Suppressor macrophage (primary cell): ENCODE measurements at regions not wholly inside any gene's neighbourhood (a gene's known extent, or its start where the extent isn't known, plus 50 kb on each side); places are given as distances from the start of the nearest gene placed in this dataset.

Experiments
- DNase-seq, 4 experiments: peaks; one replicate each; pipeline ENCODE4 v3.0.0-alpha.2; 2020 to 2022

DNA sequence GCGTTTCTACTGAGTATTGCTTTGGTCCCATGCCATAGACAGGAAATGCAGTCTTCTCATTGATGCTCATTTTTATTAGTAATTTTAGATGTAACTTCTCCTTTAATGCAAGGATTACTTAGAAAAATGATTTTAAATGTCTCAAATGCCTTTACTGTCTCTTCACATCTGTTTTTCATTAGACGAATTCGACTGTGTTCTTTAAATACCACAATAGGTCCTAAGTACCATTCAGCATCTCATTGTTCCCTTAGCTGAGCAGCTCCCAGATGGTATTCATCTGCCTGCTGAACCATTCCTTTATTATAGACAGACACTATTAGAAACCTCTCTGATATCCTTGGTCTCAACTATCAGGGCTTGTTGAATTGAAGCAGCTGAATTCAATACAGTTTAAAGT is 113.6 kb downstream of the LSMEM1 start:
- DNase-seq: no peak

- DNase-seq: no peak
Observed at GRCh38 chr7:112596260-112596659, 115.5 kb downstream of the LSMEM1 start.

- no peak for DNase-seq
Observed at GRCh38 chr7:112596981-112597380, 116.2 kb downstream of the LSMEM1 start.

- DNase-seq: no peak
Observed at GRCh38 chr7:112603673-112604072, 122.9 kb downstream of the LSMEM1 start.

GRCh38 chr7:112610636-112611035 is 129.8 kb downstream of the LSMEM1 start:
- no peak for DNase-seq

DNA sequence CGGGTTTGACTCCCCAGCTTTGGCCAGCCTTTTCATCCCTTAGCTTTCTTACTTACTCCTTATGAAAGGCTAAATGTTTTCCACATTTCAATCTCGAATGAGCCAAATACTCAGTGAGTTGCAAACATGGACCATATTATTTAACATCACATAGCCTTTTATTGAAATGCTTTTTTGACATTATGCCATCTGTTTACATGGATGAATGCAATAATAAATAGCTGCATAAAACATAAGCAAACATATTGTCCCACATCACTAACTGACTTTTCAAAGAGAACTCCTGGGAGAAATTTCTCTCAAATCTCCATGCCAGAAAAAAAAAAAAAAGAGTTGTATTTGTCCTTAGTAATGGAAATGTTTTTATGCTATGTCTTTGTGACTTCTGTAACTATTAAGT is 134.9 kb downstream of the LSMEM1 start:
- DNase-seq: no peak

DNA sequence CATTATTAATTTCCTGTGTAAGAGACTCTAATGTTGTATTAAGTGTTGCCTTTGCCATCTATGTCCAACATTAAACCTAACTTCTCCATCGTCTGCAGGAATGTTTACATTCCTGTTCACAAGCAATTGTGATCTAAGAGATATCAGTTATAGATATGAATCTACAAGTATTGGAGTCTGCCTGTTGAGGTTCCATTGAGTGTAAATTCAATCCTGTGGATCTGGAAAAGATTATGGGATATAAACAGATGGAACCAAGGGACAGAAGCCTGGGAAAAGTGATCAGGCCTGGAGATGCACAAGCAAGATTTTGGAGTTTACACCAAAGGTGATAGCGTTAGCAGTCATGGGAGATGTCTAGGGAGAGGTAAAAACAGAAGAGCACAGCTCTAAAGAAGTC is 135.5 kb downstream of the LSMEM1 start:
- no peak for DNase-seq

DNA sequence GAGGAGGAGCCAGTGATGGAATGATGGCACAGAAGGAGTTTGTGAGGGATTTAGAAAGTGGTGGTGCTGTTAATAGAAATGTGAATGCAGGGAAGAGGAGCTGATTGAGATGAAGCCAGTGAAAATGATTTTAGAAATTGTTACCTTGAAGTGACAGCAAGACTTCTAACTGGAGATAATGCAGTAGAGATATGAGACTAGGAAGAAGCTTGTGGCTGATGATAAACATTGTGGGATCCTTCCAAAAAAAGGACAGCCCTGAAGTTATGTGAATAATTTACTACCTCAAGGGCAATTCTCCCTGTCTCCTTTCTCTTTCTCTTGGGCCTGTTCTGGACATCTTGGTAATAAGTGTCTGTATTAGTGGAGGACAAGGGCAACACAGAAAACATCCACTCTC is 138.6 kb downstream of the LSMEM1 start:
- no peak for DNase-seq

DNA sequence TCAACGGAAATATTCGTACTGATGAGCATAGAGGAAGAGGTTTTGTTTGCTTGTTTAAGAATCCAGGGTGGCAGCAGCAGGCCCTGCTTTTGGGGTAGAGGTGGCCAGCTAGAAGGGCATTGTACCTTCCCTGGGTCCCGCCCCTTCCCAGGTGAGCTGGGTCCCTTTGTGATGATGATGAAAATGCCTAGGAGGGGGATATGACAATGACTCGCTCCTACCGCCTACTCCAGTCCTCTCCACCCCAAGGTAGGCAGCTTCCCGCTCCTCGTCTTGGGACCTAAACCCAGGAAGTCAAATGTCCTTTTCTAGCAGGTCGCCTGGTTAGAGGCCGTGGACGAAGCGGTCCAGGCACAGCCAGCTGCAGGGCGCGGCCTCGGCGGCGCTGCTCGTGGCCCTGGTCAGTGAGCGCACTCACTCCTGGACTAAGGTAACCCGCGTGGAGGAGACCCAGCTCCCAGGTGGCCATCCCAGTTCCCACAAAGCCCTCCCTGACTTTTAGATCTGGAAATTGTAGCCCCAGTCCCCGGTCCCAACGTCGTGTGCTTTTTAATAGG is 141.4 kb downstream of the LSMEM1 start:
- DNase-seq: no peak

GRCh38 chr7:112624416-112624815 is 143.6 kb downstream of the LSMEM1 start:
- DNase-seq: no peak

DNA sequence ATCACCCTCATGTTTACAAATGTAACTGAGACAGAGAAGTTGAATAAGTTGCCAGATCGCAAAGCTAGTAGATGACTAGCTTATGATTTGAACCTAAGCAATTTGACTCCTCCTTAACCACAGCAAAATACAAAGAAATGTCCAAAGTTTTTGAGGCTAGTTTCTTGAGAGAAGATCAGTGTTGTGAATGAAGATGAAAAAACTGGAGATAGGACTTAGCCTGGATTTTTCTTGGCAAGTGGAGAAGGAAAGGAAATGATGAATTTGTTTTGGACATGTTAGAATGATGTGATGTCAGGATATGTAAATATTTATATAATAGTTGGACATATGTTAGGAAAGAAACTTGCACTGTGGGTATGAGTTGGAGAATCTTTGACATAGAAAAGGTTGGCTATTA is 149.8 kb downstream of the LSMEM1 start:
- DNase-seq: no peak

GRCh38 chr7:112634107-112634506 is 153.3 kb downstream of the LSMEM1 start:
- DNase-seq: no peak

- DNase-seq: no peak
Observed at GRCh38 chr7:112635742-112636141, 154.5 kb downstream of the TMEM168 start.

DNA sequence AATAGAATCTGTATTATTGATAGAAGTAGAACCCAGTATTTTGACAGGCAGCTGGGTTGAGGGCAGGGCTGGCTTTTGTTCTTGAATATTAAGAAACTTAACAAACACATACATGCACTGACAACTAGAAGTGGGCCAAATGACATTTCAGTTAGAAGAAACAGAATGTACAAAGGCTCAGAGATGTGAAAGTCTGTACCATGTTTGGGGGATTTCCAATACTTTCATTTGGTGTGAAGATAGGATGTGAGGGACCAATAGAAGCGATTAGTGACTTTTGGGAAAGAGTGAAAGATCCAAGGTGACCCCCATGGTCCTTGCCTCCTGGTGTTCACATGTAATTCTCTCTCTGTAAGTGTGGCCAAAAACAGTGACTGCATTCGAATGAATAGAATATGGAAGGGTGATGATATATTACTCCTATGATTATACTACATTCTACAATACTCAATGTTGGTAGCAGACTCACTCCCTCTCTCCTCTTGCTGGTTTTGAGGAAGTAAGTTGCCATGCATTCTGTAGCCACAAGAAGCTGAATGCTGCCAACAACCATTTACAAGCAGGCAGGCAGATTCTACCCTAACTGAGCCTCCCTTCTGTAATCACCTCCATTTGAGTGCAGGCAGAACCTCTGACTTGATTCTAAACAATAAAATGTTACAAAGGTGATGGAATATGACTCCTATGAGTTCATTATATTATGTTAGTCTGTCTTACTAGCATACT is 151.4 kb downstream of the TMEM168 start:
- DNase-seq: no peak

DNA sequence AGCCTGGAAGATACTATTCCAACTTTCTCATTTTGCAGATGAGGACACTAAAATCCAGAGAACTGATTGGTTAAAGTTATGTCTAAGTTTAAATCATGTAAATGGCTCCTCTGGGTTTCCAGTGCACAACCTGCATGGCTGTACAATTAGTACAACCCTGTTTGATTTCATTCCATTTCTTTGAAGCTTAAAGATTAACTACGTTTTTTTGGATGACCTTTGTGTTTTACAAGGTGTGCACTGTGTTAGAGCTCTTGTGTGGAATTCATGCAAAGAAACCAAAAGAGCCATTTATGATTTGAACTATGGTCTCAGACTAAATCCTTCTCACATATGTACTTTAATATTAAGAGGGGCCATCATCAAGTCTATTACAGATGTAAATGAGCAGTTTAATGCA is 149.5 kb downstream of the TMEM168 start:
- no peak for DNase-seq

DNA sequence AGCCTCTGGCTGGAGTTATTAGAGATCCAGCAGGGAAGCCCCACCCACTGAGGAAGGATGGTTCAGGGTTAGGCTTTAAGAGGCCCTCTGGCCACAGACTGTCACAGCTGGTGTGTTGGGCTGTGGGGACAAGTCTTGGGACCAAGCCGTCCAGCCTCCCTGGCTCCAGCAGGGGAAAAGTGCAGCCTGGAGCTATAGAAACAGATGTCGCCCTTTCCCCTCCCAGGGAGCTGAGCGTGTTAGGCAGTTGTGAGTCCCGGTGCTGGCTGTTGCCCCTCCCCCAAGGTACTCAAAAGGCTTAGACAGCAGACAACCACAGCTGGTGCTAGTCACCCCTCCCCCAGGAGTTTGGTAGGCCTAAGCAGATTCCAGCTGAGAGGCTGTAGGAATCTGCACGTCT is 143.4 kb downstream of the TMEM168 start:
- no peak for DNase-seq

DNA sequence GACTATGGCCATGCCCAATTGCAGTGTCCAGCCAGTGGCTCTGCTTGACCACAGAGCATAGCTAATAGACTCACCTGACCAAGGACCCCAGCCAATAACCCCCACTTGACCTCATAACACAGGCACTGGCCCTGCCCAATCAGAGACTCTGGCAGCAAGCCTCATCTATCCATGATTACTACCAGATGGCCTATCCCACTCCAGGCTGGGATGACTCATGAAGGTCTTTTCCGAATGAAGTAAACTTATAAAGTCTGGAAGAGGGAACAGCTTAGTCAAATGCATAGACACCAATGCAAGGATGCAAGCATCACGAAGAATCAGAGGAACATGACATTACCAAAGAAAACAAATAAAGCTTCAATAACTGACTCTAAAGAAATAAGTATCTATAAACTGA is 141.4 kb downstream of the TMEM168 start:
- DNase-seq: no peak

GRCh38 chr7:112649560-112649959 is 140.6 kb downstream of the TMEM168 start:
- DNase-seq: no peak

DNA sequence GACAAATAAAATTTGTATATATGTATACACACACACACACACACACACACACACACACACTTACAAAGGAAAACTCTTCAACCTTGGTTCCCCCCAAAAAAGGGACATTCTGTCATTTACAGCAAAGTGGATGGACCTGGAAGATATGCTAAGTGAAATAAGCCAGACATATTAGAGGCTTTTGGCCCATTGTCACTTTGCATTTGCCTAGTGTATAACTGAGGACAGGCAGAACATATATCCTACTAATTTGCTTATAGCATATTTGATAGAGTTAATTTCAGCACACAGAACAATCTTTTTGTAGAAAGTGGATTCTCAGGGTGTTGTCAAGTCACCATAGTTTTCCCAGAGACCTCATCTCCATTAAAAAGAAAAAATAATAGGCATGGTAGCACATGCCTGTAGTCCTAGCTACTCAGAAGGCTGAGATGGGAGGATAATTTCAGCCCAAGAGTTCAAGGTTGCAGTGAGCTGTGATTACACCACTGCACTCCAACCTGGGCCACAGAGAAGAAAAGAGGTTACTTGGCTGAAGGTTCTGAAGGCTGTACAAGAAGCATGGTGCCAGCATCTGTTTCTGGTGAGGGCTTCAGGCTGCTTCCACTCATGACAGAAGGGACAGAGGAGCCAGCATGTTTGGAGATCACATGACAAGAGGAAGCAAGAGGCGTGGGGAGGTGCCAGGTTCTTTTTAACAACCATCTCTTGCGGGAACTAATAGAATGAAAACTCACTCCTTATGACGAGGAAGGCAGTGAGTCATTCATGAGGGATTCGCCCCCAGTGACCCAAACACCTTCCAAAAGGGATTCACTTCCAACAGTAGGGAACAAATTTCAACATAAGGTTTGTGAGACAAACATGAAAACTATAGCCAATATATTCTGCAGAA is 135.6 kb downstream of the TMEM168 start:
- DNase-seq: no peak

- DNase-seq: no peak
Observed at GRCh38 chr7:112665709-112666108, 124.5 kb downstream of the TMEM168 start.

DNA sequence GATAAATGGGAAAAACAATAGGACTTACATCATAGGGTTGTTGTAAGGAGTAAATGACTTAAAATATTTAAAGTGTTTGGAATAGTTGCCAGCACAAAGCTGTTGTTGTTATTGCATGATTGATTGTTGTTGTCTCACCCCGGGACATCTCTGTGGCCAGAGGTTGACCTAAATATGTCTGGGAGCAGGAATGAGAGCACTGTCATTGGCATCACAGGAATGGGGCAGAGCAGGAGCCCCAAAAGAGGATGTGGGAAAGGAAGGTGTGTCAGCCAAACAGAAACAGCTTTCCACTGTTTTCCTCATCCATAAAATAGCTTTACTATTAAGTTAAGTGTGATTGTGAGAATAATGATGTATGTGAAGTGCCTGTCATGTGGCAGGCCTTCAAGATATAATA is 121.6 kb downstream of the TMEM168 start:
- no peak for DNase-seq

DNA sequence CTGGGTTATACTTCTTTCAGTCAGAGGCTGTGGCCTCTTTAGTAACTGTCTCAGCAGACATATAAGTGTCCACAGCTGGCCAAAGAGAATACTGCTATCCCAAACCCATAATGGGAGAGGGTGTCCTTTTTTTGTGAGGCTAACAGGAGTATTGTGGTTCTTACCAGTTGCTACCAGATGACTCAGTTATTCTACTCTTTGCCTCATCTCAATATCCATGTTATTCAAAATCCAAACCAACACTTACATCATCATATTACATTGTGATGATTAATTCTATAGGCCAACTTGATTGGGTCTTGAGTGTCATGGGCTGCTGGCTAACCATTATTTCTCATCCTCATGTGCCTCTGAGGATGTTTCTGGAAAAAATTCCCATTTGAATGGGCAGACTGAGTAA is 120.9 kb downstream of the TMEM168 start:
- DNase-seq: no peak

GRCh38 chr7:112670193-112670592 is 120.0 kb downstream of the TMEM168 start:
- no peak for DNase-seq

DNA sequence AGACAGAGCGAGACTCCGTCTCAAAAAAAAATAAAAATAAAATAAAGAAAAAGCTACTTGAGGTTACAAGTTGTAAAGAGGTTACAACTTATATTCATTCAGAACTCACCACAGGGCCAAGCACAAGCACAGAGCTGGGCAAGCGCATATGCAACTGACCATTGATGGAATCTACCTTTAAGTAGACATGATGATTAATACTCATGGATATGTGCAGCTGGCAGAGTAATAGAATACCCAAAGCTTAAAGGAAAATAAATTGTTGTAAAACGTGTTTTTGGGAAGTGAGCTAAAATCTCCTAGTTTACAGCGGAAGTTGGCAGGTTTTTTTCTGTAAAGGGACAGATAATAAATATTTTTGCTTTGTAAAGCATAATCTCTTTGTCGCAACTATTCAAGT is 111.6 kb downstream of the TMEM168 start:
- no peak for DNase-seq
